ENCODE measurements at regions not wholly inside any gene's neighbourhood (a gene's known extent, or its start where the extent isn't known, plus 50 kb on each side); places are given as distances from the start of the nearest gene placed in this dataset.

DNA sequence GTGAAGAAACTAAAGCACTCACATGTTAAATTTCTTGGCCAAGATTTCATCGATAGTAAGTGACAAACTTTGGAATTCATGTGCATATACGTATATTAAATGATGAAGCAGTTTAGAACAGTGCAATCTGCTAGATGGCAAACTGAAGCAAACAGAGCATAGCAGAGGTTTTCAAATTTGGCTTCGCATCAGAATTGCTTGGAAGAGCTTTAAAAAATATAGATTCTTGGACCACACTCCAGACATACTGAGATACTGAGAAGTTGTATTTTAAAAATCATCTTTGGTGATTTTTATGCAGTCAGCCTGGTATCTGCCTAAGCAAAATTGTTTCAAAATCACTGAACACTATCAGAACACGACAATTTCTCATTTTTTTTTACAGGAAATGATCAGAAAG is 709.2 kb downstream of the PLA2G4A start:
- no peak for TF ChIP-seq POLR2AphosphoS5 (IDR thresholded peaks at IDR 0.05)
- TF ChIP-seq, protein P1, sequence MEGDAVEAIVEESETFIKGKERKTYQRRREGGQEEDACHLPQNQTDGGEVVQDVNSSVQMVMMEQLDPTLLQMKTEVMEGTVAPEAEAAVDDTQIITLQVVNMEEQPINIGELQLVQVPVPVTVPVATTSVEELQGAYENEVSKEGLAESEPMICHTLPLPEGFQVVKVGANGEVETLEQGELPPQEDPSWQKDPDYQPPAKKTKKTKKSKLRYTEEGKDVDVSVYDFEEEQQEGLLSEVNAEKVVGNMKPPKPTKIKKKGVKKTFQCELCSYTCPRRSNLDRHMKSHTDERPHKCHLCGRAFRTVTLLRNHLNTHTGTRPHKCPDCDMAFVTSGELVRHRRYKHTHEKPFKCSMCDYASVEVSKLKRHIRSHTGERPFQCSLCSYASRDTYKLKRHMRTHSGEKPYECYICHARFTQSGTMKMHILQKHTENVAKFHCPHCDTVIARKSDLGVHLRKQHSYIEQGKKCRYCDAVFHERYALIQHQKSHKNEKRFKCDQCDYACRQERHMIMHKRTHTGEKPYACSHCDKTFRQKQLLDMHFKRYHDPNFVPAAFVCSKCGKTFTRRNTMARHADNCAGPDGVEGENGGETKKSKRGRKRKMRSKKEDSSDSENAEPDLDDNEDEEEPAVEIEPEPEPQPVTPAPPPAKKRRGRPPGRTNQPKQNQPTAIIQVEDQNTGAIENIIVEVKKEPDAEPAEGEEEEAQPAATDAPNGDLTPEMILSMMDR (IDR thresholded peaks at IDR 0.05 in 8 of 11, conservative IDR thresholded peaks at IDR 0.05 in 3 of 11): no peak
